ENCODE measurements at regions not wholly inside any gene's neighbourhood (a gene's known extent, or its start where the extent isn't known, plus 50 kb on each side); places are given as distances from the start of the nearest gene placed in this dataset.
"Not testable (repeated sequence)": the region's sequence is repeated elsewhere in the genome, so short reads cannot be mapped to it uniquely, and the experiment has no call there.

DNA sequence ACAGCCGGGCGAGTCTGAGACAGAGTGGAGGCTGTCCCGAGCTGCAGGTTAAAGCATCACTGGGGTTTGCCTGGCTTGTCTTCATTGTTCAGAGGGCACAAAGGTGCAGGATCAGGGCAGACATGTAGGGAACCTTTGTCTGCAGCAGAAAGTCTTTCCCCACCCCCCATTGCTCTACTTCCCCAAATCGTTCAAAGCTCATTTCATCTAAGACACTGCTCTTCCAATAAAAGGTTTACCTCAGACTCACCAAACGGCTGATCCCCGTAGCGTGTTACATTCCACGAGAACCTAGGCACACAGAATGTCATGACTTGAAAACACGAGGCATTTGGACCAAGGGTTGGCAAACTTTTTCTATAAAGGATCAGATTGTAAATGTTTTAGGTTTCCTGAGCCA lies 286.3 kb upstream of the FRG1 start:
- TF ChIP-seq, protein P1, sequence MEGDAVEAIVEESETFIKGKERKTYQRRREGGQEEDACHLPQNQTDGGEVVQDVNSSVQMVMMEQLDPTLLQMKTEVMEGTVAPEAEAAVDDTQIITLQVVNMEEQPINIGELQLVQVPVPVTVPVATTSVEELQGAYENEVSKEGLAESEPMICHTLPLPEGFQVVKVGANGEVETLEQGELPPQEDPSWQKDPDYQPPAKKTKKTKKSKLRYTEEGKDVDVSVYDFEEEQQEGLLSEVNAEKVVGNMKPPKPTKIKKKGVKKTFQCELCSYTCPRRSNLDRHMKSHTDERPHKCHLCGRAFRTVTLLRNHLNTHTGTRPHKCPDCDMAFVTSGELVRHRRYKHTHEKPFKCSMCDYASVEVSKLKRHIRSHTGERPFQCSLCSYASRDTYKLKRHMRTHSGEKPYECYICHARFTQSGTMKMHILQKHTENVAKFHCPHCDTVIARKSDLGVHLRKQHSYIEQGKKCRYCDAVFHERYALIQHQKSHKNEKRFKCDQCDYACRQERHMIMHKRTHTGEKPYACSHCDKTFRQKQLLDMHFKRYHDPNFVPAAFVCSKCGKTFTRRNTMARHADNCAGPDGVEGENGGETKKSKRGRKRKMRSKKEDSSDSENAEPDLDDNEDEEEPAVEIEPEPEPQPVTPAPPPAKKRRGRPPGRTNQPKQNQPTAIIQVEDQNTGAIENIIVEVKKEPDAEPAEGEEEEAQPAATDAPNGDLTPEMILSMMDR (IDR thresholded peaks at IDR 0.05), result not testable (repeated sequence)
- not testable (repeated sequence) for TF ChIP-seq POLR2A (IDR thresholded peaks at IDR 0.05)
